ENCODE measurements at regions not wholly inside any gene's neighbourhood (a gene's known extent, or its start where the extent isn't known, plus 50 kb on each side); places are given as distances from the start of the nearest gene placed in this dataset.
"Not testable (repeated sequence)": the region's sequence is repeated elsewhere in the genome, so short reads cannot be mapped to it uniquely, and the experiment has no call there.

- H3K4me3 ChIP-seq (ENCODE audit: low read depth, low read length), result not testable (repeated sequence)
Measured at GRCh38 chr4:4136621-4137020, 90.1 kb downstream of the OTOP1 start.

Data from iPS-11a (cell line).